Spinal cord (tissue), 9 donors: ENCODE measurements at regions not wholly inside any gene's neighbourhood (a gene's known extent, or its start where the extent isn't known, plus 50 kb on each side); places are given as distances from the start of the nearest gene placed in this dataset.

Source experiments
- DNase-seq, 6 donors: peaks; one replicate each; pipeline versions ENCODE4 v3.0.0 to v3.0.0-alpha.2; 2013 to 2015; ENCODE audit warnings: low spot score in 6 of 6, low read depth in 4 of 6
- H3K27ac ChIP-seq: one replicate; pipeline ENCODE4 v1.5.1; 2013; ENCODE audit warnings: low read depth, low read length, control low read depth
- H3K27me3 ChIP-seq: one replicate; pipeline ENCODE4 v1.6.1; 2013; ENCODE audit warnings: low read length; ENCODE audit not compliant: control insufficient read depth, insufficient read depth
- H3K36me3 ChIP-seq: one replicate; pipeline ENCODE4 v1.6.1; 2013; ENCODE audit warnings: low read length; ENCODE audit not compliant: control insufficient read depth, insufficient read depth
- H3K4me1 ChIP-seq: one replicate; pipeline ENCODE4 v1.6.1; 2013; ENCODE audit warnings: low read length; ENCODE audit not compliant: control insufficient read depth, insufficient read depth
- H3K4me3 ChIP-seq: one replicate; pipeline ENCODE4 v1.5.1; 2013; ENCODE audit warnings: low read depth, low read length, control low read depth
- H3K9me3 ChIP-seq: one replicate; pipeline ENCODE4 v1.6.1; 2013; ENCODE audit warnings: low read length; ENCODE audit not compliant: control insufficient read depth, insufficient read depth
- WGBS: methylation state at CpG from one replicate; pipeline ENCODE4 v1.1.5; 2013; ENCODE audit warnings: missing lambda C conversion rate; ENCODE audit not compliant: insufficient coverage; 5-methylcytosine and 5-hydroxymethylcytosine counted together
- donor health status: healthy.

DNA sequence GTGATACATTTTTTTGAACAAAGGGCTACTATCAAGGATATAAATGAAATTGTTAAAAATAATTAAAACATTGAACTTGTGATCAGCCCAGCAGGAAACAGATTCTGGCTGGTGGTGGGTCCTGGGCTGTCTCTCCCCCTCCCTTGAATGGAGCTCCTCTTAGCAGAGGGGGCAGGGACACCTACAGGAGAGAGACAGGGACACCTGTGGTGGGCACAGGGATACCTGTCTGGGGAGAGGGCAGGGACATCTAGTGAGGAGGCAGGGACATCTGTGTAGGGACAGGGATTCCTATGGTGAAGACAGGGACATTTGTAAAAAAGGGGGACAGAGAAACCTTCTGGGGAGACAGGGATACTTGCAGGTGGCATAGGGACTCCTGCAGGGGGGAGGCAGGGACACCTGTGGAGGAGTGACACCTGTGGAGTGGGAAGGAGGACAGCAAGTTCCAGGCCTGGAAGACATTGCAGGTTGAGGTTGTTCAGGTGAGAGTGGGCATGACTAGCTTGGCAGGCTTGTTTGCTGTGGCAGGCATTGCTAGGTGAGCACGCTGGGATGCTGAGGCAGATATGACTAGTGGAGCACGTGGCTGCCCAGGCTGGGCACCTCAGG is 264.2 kb downstream of the IRX2 start:
- DNase-seq, result no peak
- Histone ChIP-seq H3K4me3 (no peak overlapping the region), H3K9me3 (peaks cover 3% of the 10 kb centered on the region), H3K27ac (no peak overlapping the region), H3K36me3 (no peaks in the 10 kb centered on the region), H3K27me3 (no peaks in the 10 kb centered on the region), H3K4me1 (no peaks in the 10 kb centered on the region)
- 100% methylated on average over 2 of the region's 2 CpGs for WGBS

DNA sequence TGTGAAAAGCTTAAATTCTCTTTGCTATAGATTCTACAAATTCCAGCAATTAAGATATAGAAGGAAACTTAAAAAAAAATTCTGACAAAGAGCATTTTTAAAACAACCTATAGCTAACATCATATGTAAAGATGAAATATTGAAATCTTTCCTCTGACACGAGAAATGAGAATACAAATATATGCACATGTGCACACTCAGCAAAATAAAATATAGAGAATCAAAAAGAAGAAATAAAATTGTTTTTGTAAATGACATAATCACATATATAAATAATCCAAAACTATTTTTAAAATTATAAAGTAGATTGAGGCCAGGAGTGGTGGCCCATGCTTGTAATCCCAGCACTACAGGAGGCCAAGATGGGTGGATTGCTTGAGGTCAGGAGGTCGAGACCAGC is 265.1 kb downstream of the IRX2 start:
- no CpG with 5 or more reads among the region's 2 CpGs for WGBS
- no peak overlapping the region for H3K4me3 ChIP-seq
- DNase-seq, result no peak
- H3K36me3 ChIP-seq, result no peaks in the 10 kb centered on the region
- peaks cover 4% of the 10 kb centered on the region for H3K9me3 ChIP-seq
- no peaks in the 10 kb centered on the region for H3K4me1 ChIP-seq
- no peaks in the 10 kb centered on the region for H3K27me3 ChIP-seq
- no peak overlapping the region for H3K27ac ChIP-seq

DNA sequence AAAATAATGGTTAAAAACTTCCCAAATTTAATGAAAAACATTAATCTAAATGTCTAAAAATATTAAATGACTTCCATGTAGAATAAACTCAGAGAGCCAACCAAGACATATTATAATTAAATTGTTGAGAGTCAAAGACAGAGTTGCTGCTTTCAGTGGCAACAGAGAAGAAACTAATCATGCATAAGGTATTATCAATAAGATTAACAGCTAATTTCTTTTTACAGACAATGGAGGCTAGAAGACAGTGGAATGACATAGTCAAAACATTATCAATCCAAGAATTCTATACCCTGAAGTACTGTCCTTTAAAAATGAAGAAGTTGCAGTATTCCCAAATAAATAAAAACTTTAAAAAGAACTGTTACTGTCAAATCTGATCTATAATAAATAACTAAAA is 268.7 kb downstream of the IRX2 start:
- H3K4me1 ChIP-seq, result peaks cover 3% of the 10 kb centered on the region
- no peak overlapping the region for H3K4me3 ChIP-seq
- H3K36me3 ChIP-seq, result no peaks in the 10 kb centered on the region
- no peaks in the 10 kb centered on the region for H3K27me3 ChIP-seq
- peaks cover 4% of the 10 kb centered on the region for H3K9me3 ChIP-seq
- no peak overlapping the region for H3K27ac ChIP-seq
- no peak for DNase-seq

DNA sequence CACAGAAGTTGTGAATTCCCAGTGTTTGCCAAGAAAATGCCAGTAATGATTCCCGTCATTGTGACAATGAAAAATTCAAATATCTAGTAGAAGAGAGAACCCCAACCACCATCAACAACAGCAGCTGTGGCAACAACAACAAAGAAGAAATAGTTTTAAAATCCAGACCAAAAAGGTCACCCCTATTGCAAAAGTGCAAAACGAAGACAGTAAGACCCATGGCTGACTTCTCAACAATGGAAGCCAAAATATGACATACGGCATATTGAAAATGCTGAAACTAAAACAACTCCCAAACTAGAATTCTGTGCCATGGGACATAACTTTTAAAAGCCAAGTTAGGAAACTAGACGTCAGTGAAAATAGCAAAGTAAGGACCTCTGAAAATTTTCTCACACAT is 270.6 kb downstream of the IRX2 start:
- no peaks in the 10 kb centered on the region for H3K36me3 ChIP-seq
- peaks cover 3% of the 10 kb centered on the region for H3K4me1 ChIP-seq
- DNase-seq, result no peak
- 81% methylated on average over 2 of the region's 4 CpGs for WGBS
- peaks cover 4% of the 10 kb centered on the region for H3K9me3 ChIP-seq
- H3K27ac ChIP-seq, result no peak overlapping the region
- no peaks in the 10 kb centered on the region for H3K27me3 ChIP-seq
- H3K4me3 ChIP-seq, result no peak overlapping the region

DNA sequence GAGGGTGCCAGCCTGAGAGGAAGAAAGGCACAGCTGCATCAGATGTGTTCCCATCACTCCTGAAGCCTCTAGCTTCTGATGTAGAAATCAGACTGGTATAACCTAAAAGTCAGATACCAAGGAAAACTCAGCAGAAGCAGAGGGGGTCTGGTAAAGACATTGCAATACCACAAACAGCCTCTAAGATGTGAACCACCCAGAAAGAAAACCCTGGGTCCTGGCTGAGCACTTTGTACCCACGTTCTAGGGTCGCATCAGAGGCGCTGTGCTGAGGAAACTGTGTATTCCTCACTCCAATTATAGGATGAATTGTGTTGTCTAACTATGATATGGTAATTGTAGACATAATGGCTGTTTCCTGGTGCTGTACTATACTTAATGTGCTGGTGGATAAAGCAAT is 275.6 kb downstream of the IRX2 start:
- Histone ChIP-seq H3K9me3 (no peaks in the 10 kb centered on the region), H3K27me3 (no peaks in the 10 kb centered on the region), H3K36me3 (no peaks in the 10 kb centered on the region), H3K27ac (no peak overlapping the region), H3K4me3 (no peak overlapping the region), H3K4me1 (peaks cover 3% of the 10 kb centered on the region)
- no CpG with 5 or more reads among the region's 3 CpGs for WGBS
- no peak for DNase-seq

DNA sequence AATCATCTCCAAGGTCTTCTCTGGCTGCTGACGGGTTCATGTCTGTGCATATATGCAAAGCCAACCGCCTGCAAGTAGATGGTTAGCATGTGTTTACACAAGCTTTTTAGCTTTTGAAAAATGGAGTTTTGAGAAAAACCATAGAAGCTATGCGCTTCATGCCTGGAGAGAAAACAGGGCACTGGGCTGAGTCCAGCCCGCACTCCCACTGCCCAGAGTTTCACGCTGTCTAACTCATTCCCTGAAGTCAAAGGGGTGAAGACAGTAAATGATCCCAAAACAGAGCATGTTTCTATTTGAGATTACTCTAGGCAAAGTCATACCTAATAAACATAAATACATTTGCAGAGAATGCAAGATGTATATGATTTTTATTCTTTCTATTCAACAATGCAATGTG is 278.8 kb downstream of the IRX2 start:
- no peaks in the 10 kb centered on the region for H3K27me3 ChIP-seq
- DNase-seq, result no peak
- H3K4me3 ChIP-seq, result no peak overlapping the region
- H3K27ac ChIP-seq, result no peak overlapping the region
- no peaks in the 10 kb centered on the region for H3K36me3 ChIP-seq
- H3K4me1 ChIP-seq, result no peaks in the 10 kb centered on the region
- 100% methylated on average over 3 of the region's 5 CpGs for WGBS
- no peaks in the 10 kb centered on the region for H3K9me3 ChIP-seq

DNA sequence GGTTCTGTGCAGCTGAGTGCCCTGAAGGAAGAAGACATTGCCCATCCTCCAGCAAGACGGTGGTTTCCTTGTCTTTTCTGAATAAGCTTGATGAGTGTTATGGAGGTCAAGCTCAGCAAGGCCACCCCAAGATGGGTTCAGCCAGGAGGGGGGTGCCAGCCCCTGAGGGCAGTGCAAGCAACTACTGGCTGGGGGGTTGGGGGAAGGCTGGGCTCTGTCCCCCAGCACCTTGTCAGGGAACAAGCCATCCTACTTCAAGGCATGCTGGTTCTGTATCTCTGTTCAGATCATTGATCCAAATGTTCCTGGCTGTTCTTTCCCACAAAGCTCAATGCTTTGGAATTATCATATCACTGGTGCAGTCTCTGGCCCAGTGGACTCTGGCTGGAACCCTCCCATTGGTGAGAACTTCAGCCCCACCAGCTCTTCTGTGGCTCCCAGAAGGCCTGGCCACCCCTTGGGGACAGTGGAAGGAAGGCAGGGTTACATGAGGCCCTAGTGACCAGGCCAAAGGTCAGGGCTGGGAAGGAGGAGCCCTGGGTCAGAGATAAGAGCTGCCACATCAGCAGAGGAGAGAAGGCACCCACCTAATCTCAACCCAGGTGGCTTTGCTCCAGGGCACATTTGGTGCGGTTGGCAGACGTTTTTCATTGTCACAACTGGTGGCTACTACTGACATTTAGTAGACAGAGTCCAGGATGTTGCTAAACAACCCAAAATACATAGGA is 280.2 kb downstream of the IRX2 start:
- H3K36me3 ChIP-seq, result no peaks in the 10 kb centered on the region
- H3K9me3 ChIP-seq, result no peaks in the 10 kb centered on the region
- H3K27me3 ChIP-seq, result no peaks in the 10 kb centered on the region
- no peak for DNase-seq
- H3K4me1 ChIP-seq, result no peaks in the 10 kb centered on the region
- H3K4me3 ChIP-seq, result no peak overlapping the region
- 91% methylated on average over 1 of the region's 3 CpGs for WGBS
- no peak overlapping the region for H3K27ac ChIP-seq

DNA sequence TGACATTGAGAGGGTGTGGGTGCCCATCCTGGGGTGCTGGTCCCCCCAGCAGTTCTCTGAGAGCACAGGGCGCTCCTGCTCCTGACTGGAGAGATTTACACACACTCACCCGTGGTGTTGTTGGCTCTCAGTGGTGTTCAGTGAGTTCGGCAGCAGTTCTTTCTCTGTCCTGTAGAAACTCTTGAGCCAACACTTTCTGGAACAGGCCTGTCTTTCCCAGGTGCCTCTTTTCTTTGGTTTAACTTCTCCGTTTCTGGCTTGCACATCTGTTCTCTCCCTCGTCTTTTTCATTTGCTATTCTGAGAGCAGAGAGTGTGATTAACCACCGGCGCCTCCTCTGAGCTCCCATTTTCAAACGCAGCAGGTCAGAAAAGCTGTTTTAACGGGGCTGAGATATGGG is 284.5 kb downstream of the IRX2 start:
- H3K27me3 ChIP-seq, result peaks cover 3% of the 10 kb centered on the region
- peaks cover 2% of the 10 kb centered on the region for H3K4me1 ChIP-seq
- H3K9me3 ChIP-seq, result no peaks in the 10 kb centered on the region
- 41% methylated on average over 8 of the region's 9 CpGs for WGBS
- no peak overlapping the region for H3K4me3 ChIP-seq
- H3K27ac ChIP-seq, result no peak overlapping the region
- H3K36me3 ChIP-seq, result no peaks in the 10 kb centered on the region
- peak in 1 of 6 donors; percentile 32 for DNase-seq

DNA sequence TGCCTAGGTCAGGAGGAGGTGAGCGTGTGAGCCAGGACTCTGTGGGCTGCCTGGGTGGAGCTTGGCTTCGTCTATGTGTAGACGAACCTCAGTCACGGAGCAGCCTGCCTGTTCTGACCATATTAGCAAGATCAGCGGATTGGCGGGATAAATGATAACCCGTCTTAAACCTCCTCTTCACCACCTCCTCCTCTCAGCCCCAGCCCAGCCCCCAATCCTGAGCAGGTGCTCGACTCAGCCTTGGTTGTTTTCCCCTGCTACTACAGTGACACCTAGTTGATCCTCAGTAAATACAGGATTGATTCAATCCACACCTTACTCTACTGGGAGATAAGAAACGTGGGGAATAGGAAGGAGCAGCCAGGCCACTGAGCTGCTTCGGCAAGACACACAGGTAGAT is 286.1 kb downstream of the IRX2 start:
- Histone ChIP-seq H3K27ac (no peak overlapping the region), H3K4me3 (no peak overlapping the region), H3K36me3 (no peaks in the 10 kb centered on the region), H3K27me3 (peaks cover 5% of the 10 kb centered on the region), H3K4me1 (peaks cover 2% of the 10 kb centered on the region), H3K9me3 (no peaks in the 10 kb centered on the region)
- WGBS, result 91% methylated on average over 8 of the region's 10 CpGs
- DNase-seq, result peak in 1 of 6 donors; percentile 70

DNA sequence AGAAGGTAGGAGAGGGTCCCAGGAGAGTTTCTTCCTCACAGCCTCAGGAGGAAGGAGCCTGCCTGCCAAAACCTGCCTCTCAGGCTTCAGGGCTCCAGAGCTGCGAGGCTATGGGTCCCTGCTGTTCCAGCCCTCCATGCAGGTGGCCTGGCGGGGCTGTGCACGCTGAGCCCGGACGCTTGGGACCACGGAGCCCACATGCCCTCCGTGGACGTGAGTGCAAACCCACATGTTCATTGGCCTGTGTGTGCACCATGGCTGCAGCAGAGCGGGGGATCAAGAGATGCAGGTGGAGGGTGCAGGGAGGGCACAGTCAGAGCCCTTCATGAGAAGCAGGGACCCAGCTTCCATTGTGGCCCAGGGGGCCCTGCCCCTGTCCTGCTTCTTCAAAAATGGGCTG is 287.3 kb downstream of the IRX2 start:
- DNase-seq, result no peak
- Histone ChIP-seq H3K4me3 (no peak overlapping the region), H3K27ac (no peak overlapping the region), H3K4me1 (peaks cover 2% of the 10 kb centered on the region), H3K27me3 (peaks cover 5% of the 10 kb centered on the region), H3K9me3 (no peaks in the 10 kb centered on the region), H3K36me3 (no peaks in the 10 kb centered on the region)
- 92% methylated on average over 9 of the region's 9 CpGs for WGBS
